ENCODE measurements at regions not wholly inside any gene's neighbourhood (a gene's known extent, or its start where the extent isn't known, plus 50 kb on each side); places are given as distances from the start of the nearest gene placed in this dataset.

GRCh38 chr10:84783909-84784308, 455.5 kb downstream of the CCSER2 start (continued):
- no peak for TF ChIP-seq ARID4B (CRISPR knock-in tag; IDR thresholded peaks at IDR 0.05; ENCODE audit: borderline replicate concordance)
- no peak for TF ChIP-seq ATF2 (CRISPR knock-in tag; IDR thresholded peaks at IDR 0.05; ENCODE audit: borderline replicate concordance, low read depth)
- TF ChIP-seq ZNF512 (CRISPR knock-in tag; IDR thresholded peaks at IDR 0.05; ENCODE audit: borderline replicate concordance) = no peak
- TF ChIP-seq MYBL2 (CRISPR knock-in tag; IDR thresholded peaks at IDR 0.05) = no peak
- TF ChIP-seq CDX4 (CRISPR knock-in tag; IDR thresholded peaks at IDR 0.05; ENCODE audit: borderline replicate concordance) = no peak
- TF ChIP-seq ZNF396 (CRISPR knock-in tag; IDR thresholded peaks at IDR 0.05; ENCODE audit: borderline replicate concordance) = no peak
- no peak for TF ChIP-seq ZNF317 (CRISPR knock-in tag; IDR thresholded peaks at IDR 0.05; ENCODE audit: borderline replicate concordance, low read depth)
- no peak for TF ChIP-seq EMX1 (CRISPR knock-in tag; IDR thresholded peaks at IDR 0.05)
- TF ChIP-seq ZNF416 (CRISPR knock-in tag; IDR thresholded peaks at IDR 0.05) = no peak
- TF ChIP-seq, protein P1, sequence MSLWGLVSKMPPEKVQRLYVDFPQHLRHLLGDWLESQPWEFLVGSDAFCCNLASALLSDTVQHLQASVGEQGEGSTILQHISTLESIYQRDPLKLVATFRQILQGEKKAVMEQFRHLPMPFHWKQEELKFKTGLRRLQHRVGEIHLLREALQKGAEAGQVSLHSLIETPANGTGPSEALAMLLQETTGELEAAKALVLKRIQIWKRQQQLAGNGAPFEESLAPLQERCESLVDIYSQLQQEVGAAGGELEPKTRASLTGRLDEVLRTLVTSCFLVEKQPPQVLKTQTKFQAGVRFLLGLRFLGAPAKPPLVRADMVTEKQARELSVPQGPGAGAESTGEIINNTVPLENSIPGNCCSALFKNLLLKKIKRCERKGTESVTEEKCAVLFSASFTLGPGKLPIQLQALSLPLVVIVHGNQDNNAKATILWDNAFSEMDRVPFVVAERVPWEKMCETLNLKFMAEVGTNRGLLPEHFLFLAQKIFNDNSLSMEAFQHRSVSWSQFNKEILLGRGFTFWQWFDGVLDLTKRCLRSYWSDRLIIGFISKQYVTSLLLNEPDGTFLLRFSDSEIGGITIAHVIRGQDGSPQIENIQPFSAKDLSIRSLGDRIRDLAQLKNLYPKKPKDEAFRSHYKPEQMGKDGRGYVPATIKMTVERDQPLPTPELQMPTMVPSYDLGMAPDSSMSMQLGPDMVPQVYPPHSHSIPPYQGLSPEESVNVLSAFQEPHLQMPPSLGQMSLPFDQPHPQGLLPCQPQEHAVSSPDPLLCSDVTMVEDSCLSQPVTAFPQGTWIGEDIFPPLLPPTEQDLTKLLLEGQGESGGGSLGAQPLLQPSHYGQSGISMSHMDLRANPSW (CRISPR knock-in tag; conservative IDR thresholded peaks at IDR 0.05; ENCODE audit: low read depth) = no peak
- TF ChIP-seq TEAD1 (CRISPR knock-in tag; IDR thresholded peaks at IDR 0.05) = no peak
- TF ChIP-seq, protein P2, sequence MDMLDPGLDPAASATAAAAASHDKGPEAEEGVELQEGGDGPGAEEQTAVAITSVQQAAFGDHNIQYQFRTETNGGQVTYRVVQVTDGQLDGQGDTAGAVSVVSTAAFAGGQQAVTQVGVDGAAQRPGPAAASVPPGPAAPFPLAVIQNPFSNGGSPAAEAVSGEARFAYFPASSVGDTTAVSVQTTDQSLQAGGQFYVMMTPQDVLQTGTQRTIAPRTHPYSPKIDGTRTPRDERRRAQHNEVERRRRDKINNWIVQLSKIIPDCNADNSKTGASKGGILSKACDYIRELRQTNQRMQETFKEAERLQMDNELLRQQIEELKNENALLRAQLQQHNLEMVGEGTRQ (CRISPR knock-in tag; IDR thresholded peaks at IDR 0.05) = no peak
- TF ChIP-seq ZMAT4 (CRISPR knock-in tag; IDR thresholded peaks at IDR 0.05) = no peak

- Mint-ChIP-seq H3K4me1 (peaks cover 6% of the 10 kb centered on the region), H3K36me3 (no peaks in the 10 kb centered on the region), H3K9me3 (no peaks in the 10 kb centered on the region), H3K27ac (no peak overlapping the region), H3K4me3 (no peak overlapping the region), H3K27me3 (ENCODE audit: low read depth) (no peaks in the 10 kb centered on the region)
- ChIA-PET CTCF (no interaction called here), POLR2A (no interaction called here)
- DNase-seq (ENCODE audit: low spot score) = no peak
- TF ChIP-seq PRRX2 (CRISPR knock-in tag; IDR thresholded peaks at IDR 0.05) (no peak), ZNF671 (CRISPR knock-in tag; IDR thresholded peaks at IDR 0.05) (no peak), ATF2 (CRISPR knock-in tag; IDR thresholded peaks at IDR 0.05; ENCODE audit: borderline replicate concordance, low read depth) (no peak), FOXP1 (CRISPR knock-in tag; IDR thresholded peaks at IDR 0.05; ENCODE audit: borderline replicate concordance) (no peak)
- TF ChIP-seq, protein P3, sequence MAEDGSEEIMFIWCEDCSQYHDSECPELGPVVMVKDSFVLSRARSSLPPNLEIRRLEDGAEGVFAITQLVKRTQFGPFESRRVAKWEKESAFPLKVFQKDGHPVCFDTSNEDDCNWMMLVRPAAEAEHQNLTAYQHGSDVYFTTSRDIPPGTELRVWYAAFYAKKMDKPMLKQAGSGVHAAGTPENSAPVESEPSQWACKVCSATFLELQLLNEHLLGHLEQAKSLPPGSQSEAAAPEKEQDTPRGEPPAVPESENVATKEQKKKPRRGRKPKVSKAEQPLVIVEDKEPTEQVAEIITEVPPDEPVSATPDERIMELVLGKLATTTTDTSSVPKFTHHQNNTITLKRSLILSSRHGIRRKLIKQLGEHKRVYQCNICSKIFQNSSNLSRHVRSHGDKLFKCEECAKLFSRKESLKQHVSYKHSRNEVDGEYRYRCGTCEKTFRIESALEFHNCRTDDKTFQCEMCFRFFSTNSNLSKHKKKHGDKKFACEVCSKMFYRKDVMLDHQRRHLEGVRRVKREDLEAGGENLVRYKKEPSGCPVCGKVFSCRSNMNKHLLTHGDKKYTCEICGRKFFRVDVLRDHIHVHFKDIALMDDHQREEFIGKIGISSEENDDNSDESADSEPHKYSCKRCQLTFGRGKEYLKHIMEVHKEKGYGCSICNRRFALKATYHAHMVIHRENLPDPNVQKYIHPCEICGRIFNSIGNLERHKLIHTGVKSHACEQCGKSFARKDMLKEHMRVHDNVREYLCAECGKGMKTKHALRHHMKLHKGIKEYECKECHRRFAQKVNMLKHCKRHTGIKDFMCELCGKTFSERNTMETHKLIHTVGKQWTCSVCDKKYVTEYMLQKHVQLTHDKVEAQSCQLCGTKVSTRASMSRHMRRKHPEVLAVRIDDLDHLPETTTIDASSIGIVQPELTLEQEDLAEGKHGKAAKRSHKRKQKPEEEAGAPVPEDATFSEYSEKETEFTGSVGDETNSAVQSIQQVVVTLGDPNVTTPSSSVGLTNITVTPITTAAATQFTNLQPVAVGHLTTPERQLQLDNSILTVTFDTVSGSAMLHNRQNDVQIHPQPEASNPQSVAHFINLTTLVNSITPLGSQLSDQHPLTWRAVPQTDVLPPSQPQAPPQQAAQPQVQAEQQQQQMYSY (CRISPR knock-in tag; IDR thresholded peaks at IDR 0.05) = no peak
- ATAC-seq = no peak
These were observed 456.4 kb downstream of the CCSER2 start for GRCh38 chr10:84784749-84785148.

Measured in WTC11 (cell line).